NCI-H2107 treated with DMSO at 0.1 percent for 48 hours (cell line): ENCODE measurements at regions not wholly inside any gene's neighbourhood (a gene's known extent, or its start where the extent isn't known, plus 50 kb on each side); places are given as distances from the start of the nearest gene placed in this dataset.
"Not testable (repeated sequence)": the region's sequence is repeated elsewhere in the genome, so short reads cannot be mapped to it uniquely, and the experiment has no call there.

Experiments used
- DNase-seq: peaks from one replicate; lab custom pipeline; 2025; ENCODE audit not compliant: unreplicated experiment; lab: John Stamatoyannopoulos, UW

DNA sequence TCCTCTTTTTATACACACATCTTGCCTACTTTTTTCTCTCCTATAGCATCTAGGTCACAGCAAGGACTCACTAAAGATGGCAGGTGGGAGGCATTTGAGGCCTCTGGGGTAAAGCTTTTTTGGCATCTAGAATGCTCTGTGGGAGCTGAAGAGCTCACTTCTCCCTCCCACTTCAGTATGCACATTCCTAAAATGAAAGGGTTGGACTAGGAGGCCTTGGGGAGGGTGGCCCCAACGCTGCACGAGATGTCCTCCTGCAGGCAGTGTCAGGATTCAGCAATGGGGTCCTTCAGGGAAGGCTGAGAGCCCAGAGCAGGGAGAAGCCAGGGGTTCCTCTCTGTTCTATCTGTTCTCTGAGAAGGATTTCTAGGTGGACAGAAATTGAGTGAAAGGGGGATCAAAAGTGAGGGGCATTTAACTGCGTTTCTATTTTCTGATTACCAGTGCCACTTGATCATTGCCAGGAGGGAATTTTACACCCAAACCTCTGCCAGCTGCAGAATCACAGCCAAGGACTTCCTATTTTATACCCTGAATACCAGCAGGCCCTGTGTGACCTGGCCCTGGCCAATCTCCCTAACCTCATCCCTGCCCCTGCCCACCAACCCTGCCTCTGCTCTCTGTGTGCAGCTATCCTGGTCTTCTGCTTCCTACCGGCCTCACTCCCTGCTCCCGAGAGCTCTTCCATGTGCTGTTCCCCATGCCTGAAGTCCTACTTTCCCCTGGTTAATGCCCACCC is 186.2 kb downstream of the CYP26B1 start:
- DNase-seq = no peak

DNA sequence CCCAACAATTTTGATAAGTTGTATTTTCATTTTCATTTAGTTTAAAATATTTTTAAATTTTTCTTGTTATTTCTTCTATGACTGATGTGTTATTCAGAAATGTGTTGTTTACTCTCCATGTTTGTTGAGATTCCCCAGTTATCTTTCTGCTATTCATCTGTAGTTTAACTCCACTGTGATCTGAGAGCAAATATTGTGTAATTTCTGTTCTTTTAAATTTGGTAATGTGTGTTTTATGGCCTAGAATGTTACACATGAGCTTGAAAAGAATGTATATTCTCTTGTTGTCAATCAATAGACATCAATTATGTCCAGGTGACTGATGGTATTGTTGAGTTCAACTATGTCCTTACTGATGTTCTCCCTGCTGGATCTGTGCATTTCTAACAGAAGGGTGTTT is 188.2 kb downstream of the CYP26B1 start:
- DNase-seq = no peak

DNA sequence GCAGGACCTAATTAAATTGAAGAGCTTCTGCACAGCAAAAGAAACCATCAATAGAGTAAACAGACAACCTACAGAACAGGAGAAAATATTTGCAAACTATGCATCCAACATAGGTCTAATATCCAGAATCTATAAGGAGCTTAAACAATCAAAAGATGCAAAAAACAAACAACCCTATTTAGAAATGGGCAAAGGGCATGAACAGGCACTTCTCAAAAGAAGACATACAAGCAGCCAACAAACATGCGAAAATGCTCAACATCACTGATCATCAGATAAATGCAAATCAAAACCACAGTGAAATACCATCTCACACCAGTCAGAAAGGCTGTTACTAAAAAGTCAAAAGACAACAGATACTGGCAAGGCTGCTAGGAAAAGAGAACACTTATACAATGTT is 189.2 kb downstream of the CYP26B1 start:
- not testable (repeated sequence) for DNase-seq

DNA sequence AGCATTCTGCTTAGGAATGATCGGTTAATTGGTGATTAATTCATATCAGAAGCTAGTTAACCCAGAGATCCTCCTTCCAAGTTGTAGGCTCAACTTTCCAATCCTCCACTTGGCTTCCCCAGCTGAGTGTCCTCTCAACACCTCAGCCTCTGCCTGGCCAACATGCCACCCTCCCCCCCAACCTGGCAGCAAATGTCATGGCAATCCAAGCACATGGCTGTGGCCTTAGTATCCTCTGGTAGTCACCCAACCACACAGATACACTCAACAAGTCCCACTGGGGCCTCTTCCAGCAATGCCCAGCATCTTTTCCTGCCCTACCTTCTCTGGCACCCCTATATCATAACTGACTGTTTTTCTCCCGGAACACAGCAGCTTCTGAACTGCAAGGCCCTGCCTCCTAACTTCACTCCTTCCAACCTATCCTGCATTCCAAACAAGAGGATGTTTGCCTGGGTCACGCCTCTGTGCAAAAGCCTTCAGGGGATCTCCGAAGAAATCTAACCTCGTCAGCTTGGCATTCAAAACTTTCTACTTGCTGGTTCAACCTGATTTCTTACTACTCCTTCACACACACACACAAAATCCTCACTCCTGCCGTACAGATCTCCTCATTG is 195.0 kb downstream of the CYP26B1 start:
- DNase-seq = no peak

DNA sequence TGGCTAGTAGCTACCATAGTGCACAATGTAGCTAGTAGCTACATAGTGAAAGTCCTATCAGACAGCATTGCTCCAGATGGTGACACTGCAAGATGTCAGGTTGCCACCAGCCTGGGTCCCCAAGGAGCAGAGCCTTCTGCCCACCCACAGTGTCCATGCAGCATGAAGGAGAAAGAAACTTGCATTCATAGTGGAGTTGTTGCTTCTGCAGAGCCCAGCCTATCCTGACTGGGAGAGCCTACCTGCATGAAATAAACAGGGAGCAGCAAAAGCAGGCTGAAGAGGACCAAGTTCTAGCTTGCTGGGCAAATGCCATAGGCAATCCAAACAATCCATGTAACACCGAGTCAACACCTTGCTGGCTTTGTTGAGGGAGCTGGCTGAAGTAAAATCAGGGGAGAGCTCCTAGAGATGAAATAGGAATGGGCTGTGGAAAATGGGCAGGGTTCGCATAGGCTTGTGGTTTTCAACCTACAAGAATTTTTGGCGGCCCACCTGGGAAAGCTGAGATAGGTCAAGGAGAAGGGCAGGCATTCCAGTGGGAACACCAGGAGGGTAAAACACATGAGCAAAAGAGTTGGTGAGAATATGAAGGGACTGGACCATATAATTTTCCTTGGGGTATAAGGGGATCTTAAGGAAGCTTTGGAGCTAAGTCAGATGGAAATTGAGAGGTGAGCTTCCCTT is 195.8 kb downstream of the CYP26B1 start:
- DNase-seq = no peak

DNA sequence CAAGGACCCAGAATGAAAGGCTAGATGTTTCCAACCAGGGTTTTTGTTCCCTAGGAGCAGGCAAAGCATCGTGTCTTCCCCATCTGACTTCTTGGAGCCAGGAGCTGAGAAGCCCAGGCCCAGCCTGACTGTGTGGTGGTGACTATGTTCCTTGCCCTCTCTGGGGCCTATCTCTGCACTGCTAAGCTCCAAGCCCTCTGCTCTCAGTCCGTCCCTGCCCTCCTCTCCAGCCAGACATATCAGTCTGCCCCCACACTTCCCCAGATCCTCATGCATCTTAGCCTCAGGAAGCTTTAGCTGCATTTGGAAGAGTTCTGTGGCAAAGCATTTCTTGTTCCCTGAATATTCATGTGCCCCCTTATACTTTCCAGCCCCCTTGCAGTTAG is 196.6 kb downstream of the CYP26B1 start:
- DNase-seq = no peak

DNA sequence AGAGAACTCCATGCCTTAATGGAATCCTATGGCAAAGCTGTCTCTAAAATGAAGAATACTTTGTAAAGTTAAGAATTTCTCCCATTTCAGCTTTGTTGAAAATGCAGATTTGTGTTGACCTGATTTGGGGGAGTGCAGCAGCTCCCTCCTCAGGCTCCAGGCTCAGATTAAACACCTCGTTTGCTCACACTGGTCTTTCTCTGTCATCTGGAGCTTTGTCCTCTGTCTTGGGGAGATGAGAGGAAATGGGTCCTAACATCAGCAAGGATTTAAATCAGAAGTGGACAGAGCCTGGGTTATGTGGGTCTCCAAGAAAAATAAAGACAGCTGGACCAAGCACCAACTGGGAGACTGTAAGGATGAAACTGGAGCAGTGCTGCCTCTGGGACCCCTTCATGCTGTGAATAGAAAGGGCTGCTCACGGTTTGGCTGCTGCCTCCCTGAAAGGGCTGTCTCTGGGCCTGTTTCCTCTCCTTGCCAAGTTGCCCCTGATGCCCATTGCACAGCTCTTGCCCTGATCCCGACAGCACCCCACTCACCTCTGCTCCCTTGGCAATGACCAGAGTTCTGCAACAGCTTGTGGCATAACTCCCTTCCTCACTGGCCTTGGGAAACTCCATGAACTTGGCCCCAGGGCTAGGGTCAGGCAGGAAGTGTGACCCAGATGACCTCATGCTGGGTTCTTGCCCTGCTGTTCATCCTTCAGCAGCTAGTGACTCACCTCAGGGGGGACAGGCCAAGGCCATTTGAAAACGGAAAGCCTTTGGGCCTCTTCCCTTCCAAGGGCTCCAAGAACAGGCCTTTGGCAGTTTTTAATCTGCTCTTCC is 197.2 kb downstream of the CYP26B1 start:
- DNase-seq = no peak

DNA sequence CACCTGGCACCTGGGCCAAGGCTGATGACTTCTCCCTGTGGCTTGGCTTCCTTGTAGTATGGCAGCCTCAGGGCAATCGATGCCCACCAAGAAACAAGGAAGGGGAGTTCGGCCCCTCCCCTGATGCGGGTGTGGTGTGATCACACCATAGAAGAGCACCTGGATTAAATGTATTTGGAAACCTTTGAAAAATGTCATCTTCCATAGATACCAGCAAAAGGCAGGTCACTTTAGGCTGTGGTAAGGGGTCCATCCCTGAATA is 198.2 kb downstream of the CYP26B1 start:
- no peak for DNase-seq

DNA sequence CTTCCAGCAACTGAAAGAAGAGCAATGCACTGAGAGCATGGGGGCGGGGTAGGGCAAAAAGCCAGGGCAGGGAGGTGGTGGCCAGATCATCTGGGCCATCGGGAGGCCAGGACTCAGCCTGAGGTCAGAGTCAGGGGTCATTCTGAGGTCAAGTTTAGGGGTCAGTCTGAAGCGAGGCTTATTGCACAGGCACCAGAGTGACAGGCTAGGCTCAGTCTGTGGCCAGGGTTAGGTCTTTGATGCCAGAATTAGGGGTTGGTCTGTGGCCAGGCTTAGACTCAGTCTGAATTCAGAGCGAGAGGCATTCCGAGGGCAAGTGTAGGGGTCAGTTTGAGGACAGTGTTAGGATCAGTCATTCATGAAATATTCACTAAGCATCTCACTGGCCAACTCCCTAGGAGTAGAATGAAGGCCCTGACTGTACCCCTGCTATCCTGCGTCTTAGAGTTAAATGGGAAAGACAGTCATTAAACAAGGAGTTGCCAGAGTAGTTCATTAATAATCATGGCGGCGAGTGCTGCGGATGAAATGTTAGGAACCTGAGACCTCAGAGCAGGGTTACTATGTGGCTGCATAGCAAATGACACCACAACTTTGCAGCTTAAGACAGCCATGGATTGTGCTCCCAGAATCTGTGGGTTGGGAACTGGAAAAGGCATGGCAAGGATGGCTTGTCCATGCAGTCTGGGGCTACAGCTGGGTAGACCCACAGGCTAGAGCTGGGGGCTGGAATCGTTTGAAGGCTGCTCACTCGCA is 198.7 kb downstream of the CYP26B1 start:
- DNase-seq = no peak

DNA sequence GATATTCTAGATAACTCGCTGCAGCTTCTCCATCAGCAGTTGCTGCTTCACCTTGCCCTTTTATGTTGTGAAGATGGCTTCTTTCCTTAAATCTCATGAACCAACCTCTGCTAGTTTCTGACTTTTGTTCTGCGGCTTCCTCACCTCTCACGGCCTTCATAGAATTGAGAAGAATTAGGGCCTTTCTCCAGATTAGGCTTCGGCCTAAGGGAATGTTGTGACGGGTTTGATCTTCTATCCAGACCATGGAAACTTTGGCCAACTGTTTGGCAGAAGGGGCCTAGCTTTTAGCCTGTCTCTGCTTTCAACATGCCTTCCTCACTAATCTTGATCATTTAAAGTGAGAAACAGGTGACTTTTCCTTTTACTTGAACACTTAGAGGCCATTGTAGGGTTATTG is 199.9 kb downstream of the CYP26B1 start:
- no peak for DNase-seq

DNA sequence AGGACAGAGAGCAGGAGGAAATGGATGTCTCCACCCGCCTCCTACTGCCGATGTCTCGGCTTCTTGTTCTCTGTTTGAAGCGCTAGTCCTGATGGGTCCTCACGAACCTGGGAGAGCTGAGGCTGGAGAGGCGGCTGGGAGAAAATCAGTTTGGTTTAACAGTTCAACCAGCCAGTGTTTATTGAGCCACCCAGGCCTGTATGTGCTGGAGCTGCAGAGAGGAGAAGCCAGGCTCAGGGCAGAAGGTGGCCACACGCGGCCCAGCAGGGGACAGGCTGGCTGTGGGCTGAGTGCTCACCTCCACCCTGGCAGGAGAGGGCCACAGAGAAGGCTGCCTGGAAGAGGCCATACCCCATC is 202.1 kb downstream of the CYP26B1 start:
- DNase-seq = no peak

DNA sequence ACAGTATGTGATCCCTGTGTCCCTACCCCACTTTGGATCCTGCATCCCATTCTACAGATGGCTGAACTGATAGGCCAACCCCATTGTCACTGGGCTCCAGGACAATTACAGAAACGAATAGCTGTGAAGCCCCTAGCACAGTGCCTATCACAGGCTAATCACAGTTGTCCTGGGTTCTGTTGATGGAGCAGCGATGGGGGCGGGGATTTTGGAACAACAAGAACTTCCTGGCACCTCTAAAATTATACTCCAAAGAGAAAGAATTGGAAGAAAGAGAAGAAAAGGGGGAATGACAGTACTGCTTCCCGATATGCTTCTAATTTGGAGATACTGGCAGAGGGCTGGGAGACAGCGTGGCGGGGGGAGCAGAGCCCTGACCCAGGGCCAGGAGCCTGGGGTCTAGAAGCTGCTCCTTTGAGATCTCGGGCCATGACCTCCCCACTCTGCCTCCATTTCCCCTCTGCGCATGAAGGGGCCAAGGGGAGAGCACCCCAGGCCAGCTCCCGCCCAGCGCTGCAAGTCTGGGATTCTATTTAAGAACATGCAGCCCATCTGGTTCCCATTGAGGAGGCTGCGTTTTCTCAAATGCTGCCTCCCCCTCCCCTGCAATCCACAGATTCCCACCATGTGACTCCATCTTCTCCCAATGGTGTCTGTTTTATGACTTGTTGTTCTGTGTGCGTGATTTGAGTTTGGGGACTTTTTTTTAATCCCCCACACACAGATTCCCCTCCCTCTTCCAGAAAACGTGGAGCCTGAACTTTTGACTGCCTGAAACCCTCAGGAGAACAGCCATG is 202.7 kb downstream of the CYP26B1 start:
- DNase-seq = no peak

DNA sequence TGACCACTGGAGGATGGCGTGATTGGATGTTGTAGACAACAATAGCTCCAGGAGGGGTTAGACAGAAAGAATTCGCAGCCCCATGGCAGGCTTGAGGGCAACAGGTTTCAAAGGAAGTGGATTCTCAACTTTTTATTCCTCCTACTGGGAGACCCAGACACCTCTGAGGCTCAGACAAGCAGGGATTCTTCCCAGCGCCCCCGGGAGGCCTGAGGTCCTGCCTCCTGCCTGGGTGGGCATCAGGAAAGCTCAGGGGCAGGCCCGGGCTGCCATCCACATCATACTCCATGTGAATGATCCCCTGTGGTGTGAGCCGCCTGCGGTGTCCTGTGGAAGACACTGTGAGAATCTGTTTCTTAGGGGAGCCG is 203.5 kb downstream of the CYP26B1 start:
- DNase-seq = no peak

DNA sequence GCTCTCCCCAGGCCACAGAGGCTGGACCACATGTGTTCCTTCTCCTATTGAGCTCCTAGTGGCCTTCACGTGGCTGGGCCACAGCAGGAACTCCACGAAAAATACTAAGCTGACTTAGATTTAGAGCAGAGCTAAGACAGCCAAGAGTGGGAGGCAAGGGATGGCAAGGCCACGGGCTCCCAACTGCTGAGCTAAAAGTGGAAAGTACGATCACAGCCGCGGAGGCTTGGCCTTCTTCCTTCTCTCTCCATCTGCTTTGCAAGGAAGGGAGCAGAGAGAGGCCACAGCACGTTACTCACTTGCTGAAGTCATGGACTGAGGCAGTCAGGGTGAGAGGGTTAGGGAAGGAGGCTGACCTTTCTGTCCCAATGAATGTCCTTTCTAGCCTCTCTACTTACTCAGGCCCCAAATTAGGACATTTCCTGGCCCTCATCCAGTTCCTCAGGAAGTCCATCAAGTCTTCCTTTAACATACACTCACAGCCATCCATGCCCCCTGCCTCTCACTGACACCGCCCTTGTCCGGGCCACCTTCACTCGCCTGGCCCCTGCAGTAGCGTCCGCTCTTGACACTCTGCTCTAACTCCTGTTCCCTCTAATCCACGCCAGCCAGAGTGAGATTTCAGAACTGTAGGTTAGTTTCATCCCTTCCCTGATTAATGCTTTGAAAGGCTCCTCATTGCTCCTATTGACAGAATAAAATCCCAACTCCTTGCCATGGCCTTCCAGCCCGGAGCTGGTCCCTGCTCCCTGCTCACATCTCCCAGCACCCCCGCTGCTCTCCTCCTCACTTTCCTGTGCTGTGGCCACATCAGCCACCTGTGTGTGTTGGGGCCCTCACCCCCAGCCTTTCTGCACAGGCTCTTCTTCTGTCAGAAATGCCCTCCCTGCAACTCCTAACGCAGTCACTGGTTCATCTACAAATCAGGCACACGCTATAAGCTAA is 204.2 kb downstream of the CYP26B1 start:
- no peak for DNase-seq

DNA sequence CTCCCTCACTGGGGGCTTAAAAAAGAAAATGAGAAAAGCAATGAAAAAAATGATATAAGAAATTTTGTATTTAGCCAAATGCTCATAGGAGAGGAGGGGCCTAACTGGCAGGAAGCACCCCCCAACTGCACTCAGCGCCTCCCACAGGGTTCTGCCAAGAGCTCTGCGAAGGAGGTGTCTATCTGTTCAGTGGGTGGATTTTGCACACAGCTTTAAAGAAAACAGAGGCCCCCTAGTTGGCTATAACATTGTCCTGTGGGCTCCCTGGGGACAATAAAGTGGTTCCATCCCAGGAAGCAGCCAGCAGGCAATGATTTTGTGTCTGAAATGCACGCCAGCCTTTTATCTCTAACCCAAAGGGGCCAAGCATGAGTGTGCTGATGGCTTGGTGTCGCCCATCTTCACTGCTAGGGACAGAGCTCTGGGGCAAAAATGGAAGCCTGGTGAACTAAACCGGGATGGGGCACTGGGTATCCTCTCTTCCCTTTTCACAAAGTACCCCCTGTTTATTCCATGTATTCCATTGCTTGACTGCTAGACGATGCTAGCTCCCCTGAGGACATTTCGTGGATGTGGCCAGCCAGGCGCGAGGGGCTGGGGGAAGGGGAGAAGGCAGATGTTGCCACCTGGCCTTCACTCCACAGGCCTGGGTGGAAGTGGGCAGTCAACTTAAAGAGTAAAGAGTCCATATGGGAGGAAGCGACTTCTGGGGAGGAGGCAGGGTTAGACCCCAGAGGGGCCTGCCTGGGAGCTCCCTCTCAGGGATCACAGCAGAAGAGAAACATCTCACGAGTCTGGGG is 205.7 kb downstream of the CYP26B1 start:
- no peak for DNase-seq

DNA sequence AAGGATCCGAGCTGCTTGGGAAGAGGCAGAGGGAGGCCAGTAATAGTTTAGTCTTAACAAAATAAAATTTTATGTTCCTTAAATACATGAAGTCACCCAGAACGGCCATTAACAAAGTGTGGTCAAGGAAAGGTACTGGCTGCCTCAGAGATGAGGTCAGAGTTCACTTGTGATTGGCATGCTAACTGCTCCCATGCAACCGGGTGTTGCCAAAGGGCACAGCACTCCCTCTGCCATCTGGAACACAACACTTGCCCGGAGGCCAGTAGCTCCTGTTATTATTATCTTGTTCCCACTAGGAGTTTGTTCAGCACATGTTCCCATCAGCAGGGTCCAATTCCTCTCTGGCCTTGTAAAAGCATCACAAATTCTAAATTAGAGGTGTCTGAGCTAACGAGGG is 207.0 kb downstream of the CYP26B1 start:
- no peak for DNase-seq

DNA sequence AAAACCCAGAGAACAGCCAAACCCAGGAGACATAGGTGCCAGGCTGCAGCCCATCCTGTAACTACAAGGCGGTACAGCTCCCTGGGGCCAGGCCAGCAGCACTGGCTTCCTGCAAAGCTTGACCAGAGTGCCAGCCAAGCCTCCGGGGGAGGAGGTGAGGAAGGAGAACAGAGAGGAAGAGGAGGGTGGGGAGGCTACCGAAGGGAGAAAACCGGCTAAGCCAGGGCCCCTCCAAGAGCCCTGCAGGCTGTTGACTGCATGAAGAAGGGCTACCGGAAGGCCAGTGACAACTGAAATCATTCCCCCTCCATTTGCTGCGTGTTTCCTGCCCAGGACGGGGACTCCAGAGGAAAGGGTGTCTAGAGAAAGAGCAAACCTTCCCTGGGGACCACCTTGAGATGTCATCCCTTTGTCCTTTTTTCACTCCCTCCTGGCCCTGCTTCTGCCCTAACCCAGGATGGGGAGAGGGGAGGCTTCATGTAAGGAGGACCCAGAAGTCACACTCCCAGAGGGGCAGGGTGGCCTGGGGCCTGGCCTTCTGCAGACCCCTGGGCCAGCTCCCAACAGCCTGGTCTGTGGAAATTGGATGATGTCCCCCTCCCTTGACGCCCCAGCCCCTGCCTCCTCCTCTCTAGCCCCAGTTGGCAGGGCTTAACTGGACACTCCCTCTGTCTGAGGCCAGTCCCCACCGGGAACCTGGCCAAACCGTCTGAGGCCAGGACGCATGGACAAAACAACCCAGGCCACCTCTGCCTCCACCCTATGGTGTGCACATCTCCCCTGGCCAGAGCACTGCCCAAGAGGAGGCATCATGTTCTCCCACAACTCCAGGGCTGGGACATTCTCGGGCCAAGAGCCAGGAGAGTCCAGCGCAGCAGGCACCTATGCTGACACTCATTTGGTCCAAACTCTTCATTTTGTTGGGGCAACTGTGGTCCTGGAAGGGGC is 207.8 kb downstream of the CYP26B1 start:
- no peak for DNase-seq
